ENCODE measurements at regions not wholly inside any gene's neighbourhood (a gene's known extent, or its start where the extent isn't known, plus 50 kb on each side); places are given as distances from the start of the nearest gene placed in this dataset.

GRCh38 chr14:31920989-31921650 is 156.0 kb upstream of the ARHGAP5 start:
- TF ChIP-seq EZH2phosphoT487 (IDR thresholded peaks at IDR 0.05; ENCODE audit: borderline replicate concordance, low read depth) (no peak), USF2 (IDR thresholded peaks at IDR 0.05; ENCODE audit: borderline replicate concordance, low read depth, low read length) (no peak), SMC3 (IDR thresholded peaks at IDR 0.05; ENCODE audit: low read depth, low read length) (no peak), CTCF (IDR thresholded peaks at IDR 0.05) (no peak)
